ENCODE measurements at regions not wholly inside any gene's neighbourhood (a gene's known extent, or its start where the extent isn't known, plus 50 kb on each side); places are given as distances from the start of the nearest gene placed in this dataset.

GRCh38 chr6:113619077-113619476 is 238.1 kb upstream of the MARCKS start:
- no peaks in the 10 kb centered on the region for H3K79me2 ChIP-seq (replicated peaks; ENCODE audit: insufficient read depth)
- TF ChIP-seq EZH2 (IDR thresholded peaks at IDR 0.05; ENCODE audit: low read depth, unreplicated experiment) (no peak), ZNF331 (CRISPR knock-in tag; IDR thresholded peaks at IDR 0.05; ENCODE audit: low read depth) (no peak), ZNF462 (CRISPR knock-in tag; IDR thresholded peaks at IDR 0.05) (no peak), STAT1 (IDR thresholded peaks at IDR 0.05; ENCODE audit: unreplicated experiment) (no peak), CREB1 (CRISPR knock-in tag; IDR thresholded peaks at IDR 0.05; ENCODE audit: low read depth) (no peak), JUNB (IDR thresholded peaks at IDR 0.05; ENCODE audit: unreplicated experiment) (no peak)
- TF ChIP-seq, protein P1, sequence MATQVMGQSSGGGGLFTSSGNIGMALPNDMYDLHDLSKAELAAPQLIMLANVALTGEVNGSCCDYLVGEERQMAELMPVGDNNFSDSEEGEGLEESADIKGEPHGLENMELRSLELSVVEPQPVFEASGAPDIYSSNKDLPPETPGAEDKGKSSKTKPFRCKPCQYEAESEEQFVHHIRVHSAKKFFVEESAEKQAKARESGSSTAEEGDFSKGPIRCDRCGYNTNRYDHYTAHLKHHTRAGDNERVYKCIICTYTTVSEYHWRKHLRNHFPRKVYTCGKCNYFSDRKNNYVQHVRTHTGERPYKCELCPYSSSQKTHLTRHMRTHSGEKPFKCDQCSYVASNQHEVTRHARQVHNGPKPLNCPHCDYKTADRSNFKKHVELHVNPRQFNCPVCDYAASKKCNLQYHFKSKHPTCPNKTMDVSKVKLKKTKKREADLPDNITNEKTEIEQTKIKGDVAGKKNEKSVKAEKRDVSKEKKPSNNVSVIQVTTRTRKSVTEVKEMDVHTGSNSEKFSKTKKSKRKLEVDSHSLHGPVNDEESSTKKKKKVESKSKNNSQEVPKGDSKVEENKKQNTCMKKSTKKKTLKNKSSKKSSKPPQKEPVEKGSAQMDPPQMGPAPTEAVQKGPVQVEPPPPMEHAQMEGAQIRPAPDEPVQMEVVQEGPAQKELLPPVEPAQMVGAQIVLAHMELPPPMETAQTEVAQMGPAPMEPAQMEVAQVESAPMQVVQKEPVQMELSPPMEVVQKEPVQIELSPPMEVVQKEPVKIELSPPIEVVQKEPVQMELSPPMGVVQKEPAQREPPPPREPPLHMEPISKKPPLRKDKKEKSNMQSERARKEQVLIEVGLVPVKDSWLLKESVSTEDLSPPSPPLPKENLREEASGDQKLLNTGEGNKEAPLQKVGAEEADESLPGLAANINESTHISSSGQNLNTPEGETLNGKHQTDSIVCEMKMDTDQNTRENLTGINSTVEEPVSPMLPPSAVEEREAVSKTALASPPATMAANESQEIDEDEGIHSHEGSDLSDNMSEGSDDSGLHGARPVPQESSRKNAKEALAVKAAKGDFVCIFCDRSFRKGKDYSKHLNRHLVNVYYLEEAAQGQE (IDR thresholded peaks at IDR 0.05; ENCODE audit: unreplicated experiment), result no peak
- H3K36me3 ChIP-seq (ENCODE audit: insufficient read depth), result no peaks in the 10 kb centered on the region
- H3K27me3 Mint-ChIP-seq (ENCODE audit: insufficient read depth, low read depth, poor library complexity), result peaks cover 3% of the 10 kb centered on the region
- H2AFZ ChIP-seq, result no peak overlapping the region
- H3K9me2 ChIP-seq (ENCODE audit: insufficient read depth), result no peaks in the 10 kb centered on the region
- H4K20me1 ChIP-seq (replicated peaks; ENCODE audit: insufficient read depth), result no peaks in the 10 kb centered on the region
- no peaks in the 10 kb centered on the region; the same call in 1 of the 2 replicates for H3K4me1 ChIP-seq (ENCODE audit: insufficient read depth)
- no peak overlapping the region for H3K4me3 ChIP-seq
- DNase-seq (ENCODE audit: low spot score) (no peak), ATAC-seq (no peak)
- no peaks in the 10 kb centered on the region for H3F3A ChIP-seq (replicated peaks; ENCODE audit: low read depth)
- no peak overlapping the region for H3K27ac Mint-ChIP-seq
- no peak overlapping the region for H3K27ac ChIP-seq (ENCODE audit: low read depth)
- H3K36me3 Mint-ChIP-seq (ENCODE audit: low read depth), result no peaks in the 10 kb centered on the region
- H3K9me3 Mint-ChIP-seq, result no peaks in the 10 kb centered on the region
- H3K27me3 ChIP-seq (ENCODE audit: insufficient read depth), result no peaks in the 10 kb centered on the region
- peaks cover 11% of the 10 kb centered on the region for H3K4me1 Mint-ChIP-seq
- no peak overlapping the region for H3K4me3 Mint-ChIP-seq
- no peak overlapping the region for H3K4me2 ChIP-seq
